AG10803 (cell line): ENCODE measurements at regions not wholly inside any gene's neighbourhood (a gene's known extent, or its start where the extent isn't known, plus 50 kb on each side); places are given as distances from the start of the nearest gene placed in this dataset.

Source experiments
- DNase-seq: peaks from one replicate; pipeline ENCODE4 v3.0.0; 2010; ENCODE audit warnings: low read depth
- H3K4me3 ChIP-seq: 2 replicates; pipeline ENCODE4 v1.5.1; 2011; ENCODE audit warnings: mild to moderate bottlenecking, low read length, control low read depth
- CTCF ChIP-seq: conservative IDR thresholded peaks from 2 replicates; pipeline ENCODE4 v1.5.1; 2011; ENCODE audit warnings: mild to moderate bottlenecking, low read length, control low read depth, inconsistent platforms

DNA sequence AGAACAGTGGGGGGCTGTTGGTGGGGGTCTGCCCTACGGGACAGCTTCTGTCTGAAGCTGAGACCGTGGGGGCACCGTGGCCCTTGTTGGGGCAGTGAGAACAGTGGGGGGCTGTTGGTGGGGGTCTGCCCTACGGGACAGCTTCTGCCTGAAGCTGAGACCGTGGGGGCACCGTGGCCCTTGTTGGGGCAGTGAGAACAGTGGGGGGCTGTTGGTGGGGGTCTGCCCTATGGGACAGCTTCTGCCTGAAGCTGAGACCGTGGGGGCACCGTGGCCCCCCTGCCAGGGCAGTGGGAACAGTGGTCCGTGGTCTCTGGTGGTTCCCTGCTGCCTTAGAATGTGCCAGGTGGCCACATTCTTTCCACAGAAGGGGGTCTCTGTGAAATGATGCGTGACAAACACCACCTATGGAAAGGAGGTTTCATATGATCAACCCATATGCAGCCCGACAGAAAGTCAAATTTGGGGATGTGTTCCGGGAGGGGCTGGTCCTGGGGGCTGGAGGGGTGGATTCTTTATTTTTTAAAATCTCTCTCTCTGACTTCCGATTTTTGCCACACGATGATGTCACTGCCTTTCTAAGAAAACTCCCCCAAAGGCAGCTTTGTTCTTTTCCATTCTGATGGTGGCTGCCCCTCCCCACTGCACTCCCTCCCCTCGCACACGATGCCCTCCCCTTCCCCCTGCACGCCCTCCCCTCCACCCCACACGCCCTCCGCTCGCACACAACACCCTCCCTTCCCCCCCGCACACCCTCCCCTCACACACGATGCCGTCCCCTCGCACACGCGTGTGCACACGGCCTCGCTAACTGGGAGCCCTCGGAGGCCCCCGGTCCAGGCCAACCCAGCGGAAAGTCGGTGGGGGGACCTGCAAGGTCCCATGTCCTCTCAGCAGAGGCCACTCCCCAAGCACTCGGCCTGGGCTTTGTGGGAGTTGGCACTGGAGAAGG is 1186.5 kb downstream of the BRD1 start:
- DNase-seq: no peak
- TF ChIP-seq CTCF: no peak
- H3K4me3 ChIP-seq: no peak overlapping the region

DNA sequence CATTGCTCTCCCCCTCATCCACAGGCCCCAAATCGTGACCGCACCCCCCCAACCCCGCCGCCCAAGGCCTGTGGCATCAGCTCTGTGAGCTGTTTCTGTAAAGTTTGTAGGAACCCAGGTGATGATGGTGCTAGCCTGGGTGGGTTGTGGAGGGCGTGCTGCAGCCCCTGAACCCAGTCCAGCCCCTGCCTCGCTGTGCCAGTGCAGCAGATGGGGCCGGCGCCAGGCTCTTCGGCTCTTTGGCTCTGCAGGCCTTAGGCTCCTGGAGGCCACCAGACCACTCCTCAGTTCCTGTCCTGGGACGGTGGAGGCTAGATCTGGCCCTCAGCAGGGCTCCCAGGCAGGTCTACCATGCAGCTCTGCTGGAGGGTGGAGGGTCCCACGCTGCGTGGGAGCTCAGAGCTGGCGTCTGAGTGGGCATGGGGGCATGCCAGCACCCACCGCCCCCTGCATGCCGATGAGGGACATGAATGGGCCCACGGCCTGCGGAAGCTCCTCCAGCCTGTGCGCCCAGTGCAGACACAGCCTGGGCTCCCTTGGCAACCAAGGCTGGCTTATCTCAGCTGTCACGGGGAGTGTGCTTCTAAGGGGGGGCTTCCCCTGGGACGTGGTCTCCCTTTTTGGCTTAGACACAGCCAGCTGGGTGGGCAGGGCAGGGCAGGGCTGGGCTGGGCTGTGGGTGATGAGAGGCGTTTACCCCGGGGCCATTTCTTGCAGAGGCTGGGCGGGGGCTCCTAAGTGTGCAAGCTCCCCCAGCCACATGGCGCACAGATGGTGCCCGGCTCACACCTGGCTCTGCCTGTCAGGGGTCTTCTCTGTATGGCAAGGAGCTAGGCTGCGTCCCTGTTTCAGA is 1187.6 kb downstream of the BRD1 start:
- TF ChIP-seq CTCF: no peak
- no peak overlapping the region for H3K4me3 ChIP-seq
- no peak for DNase-seq

DNA sequence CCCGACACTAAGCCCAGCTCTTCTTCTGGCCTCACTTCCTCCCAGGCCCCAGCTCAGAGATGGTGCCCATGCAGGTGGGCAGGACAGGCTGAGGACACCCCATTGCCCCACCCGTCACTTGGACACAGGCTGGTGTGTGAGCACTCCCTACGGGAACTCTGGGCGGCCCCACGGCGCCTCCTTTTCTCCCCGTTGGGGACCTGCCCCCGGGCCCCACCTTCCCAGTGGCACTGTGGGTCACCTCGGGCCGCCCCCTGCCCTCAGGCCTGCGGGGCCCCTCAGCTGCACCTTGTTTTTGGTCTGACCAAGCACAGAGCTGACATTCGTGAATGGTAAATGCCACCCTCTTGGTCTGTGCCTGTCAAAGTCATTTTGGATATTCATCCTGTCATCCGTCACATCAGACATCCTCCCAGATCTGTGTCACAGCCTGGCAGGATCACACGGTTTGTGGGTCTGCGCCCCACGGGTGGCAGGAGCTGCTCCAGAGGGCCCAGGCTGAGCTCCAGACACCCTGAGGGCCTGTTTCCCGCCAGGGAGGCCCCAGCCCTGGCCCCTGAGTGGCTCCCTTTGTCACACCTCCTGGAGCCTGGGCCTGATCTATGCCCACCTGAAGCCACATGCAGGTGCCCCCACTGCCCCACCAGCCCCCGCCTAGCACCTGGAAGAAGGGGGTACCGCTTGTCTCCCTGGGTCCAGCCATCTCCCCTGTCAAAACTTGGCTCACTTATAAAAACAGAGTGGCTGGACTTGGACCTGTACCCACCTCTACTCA is 1188.5 kb downstream of the BRD1 start:
- no peak overlapping the region for H3K4me3 ChIP-seq
- DNase-seq: no peak
- TF ChIP-seq CTCF: no peak

DNA sequence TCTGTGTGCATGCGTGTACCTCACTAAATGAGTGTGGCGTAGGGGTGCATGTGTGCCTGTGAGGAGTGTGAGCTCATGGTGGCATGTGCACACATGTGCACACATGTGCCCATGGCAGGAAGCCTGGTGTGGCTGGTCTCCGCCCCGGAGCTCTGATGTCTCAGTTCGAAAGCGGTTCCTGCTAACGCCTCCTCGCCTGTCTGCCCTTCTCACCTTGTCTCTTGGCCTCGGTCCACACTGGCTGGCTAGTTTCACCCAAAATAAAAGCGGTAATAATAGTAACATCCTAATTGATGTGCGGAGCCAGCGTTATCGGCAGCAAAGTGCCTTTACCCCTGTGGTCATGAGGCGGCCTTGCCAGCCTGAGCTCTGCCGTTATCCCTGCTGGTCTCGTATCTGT is 1190.4 kb downstream of the BRD1 start:
- no peak for TF ChIP-seq CTCF
- no peak overlapping the region for H3K4me3 ChIP-seq
- DNase-seq: no peak

DNA sequence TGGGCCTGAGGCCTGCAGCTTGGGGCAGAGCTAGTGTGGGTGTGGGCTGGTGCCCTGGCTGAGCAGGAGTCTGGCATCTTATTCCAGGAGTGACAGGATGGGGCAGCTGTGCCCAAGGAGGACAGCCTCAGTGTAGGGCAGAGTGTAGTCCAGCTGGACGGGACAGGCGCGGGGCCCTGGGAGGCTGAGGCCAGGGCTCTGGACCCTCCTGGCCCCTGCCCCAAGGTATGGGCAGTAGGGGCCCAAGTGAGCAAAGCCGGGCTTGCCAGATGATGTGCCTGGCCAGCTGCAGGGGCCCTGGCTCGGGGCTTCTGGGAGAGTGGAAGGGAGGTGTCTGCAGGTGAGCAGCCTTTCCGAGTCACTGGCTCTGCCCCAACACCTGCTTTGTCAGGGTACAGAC is 1190.9 kb downstream of the BRD1 start:
- H3K4me3 ChIP-seq: no peak overlapping the region
- no peak for DNase-seq
- no peak for TF ChIP-seq CTCF

- DNase-seq: no peak
- no peak for TF ChIP-seq CTCF
- no peak overlapping the region for H3K4me3 ChIP-seq
Measured at GRCh38 chr22:48635816-48636215, 1191.9 kb downstream of the BRD1 start.
